ENCODE measurements at regions not wholly inside any gene's neighbourhood (a gene's known extent, or its start where the extent isn't known, plus 50 kb on each side); places are given as distances from the start of the nearest gene placed in this dataset.

DNA sequence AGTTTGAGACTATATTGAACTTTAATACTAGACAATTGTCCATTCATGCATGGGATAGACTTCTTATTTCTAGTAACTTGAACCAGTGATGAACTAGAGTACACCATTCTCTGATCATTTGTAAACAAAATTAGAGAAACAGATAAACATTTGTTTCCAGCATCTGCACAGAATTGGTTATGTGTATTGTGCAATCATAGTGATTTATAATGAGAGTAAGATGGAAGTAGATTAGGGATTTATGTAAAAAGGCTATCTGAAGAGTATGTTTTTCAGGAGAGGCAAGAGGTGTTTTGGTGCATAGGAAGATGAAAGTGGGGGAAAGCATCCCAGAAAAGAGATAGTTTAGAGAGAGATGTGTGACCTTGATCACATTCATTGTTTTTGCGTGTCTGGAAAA, 695.0 kb downstream of the SQOR start:
- DNase-seq: no peak

DNA sequence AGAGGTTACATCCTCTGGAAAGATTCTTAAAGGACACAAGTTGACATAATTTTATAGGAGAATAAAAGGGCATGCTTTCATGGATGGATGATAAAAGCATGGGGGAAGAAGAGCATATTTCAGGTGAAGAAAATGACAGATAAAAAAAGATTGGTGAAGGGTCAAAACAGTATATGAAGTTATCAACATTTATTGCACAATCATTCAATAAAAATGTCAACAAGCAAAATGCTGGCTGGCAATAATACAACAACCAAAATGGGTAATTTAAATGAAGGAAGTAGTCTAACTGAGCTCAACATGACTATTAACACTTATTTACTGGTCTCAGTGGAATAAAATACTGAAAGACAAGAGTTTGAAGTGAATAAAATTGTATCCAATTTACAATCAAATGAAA, 696.7 kb downstream of the SQOR start:
- DNase-seq: no peak

DNA sequence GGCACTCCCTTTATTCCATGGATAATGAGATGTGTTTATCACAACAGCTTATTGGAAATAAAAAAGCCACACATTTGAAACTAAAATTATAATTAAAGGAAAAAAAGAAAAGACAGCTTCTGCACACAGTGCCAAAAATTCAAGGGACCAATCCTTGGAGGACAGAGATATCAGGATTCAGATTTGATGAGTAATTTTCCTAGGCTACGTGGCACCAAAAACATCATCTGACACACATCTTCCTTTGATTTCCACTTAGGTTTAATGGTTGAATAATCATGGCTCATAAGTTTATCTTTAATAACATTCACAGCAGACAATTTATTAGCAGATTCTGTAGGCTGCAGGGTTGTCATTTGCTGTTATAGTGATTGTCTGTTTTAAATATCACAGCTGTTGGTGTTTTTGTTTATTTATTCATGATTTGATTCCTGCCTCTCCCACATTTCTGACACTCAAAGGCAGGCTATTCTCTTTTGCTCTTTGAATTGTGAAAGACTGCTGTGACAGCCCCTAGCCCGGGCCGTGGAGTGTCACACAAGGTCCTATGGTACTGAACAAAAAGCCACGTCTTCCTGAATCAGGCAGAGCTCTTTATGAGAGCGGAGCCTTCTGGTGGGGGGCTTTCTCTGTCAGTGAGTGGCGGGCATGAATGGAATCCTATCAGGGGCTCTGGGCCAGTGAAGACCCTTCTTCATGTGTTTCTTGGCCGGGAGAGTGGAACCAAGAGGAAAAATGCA, 708.5 kb downstream of the SQOR start:
- DNase-seq: no peak

DNA sequence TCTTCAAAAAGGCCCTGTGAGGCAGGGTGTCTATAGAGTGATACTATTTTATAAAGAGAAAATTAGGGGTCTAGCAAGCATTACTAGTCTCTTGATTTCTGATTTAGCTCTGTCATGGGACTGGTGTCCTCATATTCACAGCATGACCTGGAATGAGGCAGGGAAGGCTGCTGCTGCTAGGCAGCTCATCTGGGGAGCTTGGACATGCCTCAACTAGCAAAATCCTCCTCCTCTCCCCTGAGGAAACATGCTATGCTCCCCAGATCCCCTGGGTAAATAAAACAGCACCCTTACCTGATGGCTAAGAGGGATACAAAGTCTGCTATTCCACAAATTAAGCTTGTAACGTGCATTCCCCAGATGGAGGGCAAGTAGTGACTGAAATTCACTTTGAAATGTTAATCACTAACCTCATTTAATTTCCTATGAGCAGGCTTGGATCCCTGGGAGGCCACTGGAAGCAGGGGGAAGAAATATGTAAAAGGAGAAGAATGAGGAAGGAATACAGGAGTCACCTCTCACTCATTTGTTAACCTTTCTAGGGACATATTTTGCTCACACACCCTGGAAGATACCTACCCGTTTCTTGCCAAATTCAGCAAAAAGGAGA, 709.4 kb downstream of the SQOR start:
- no peak for DNase-seq

DNA sequence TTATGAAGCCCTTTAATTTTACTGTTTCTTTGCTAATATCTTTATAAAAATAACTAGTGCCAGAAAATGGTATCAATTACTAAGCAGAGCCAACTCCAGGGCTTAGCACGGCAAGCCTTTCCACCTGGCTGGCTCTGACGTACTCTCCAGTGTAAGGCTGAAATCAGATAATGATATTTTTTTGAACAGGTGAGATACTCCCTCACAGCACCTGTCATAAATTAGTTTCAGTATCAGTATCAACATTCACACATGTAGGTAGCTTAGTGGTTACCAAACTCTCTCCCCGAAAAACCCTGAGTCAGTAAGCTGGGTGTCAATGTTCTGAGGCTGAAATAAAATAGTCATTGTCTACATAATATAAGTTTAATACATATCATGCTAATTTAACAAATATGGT, 710.1 kb downstream of the SQOR start:
- DNase-seq: no peak

DNA sequence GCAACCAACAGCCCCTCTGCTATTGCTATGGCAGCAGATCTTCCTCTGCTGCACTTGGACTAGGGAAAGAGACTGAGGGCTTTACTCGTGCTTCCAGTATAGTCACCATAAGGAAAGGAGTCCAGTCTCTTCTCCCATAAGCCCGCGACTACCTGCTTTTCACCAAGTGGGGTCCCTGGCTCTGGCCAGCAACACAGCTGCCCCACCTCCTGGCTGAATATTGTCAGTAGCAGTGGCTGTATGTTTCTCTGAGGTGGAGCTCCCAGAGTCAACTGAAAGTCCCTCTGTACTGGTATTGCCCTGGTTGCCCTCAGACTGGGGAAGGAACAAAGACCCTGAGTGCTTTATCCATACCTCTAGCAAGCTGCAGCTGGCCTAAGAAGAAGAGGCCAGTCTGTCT, 719.6 kb downstream of the SQOR start:
- DNase-seq: no peak

DNA sequence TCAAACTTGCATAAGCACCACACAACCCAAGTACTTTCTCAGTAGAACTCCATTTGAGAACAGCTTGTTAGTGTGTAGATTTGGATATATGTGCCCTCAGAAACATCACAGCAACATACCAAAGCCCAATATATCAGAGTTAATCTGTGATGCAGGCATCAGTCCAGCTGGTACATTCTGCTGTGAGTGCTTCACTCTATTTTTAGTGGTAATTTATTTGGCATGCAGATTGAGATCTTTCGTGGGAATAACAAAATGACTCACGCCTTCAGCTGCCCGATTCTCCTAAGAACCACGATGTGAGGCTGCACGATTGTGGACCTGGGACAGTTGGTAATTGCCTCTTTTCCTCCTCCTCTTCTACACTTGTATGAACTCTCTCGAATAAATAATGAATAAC, 730.7 kb downstream of the SQOR start:
- no peak for DNase-seq

DNA sequence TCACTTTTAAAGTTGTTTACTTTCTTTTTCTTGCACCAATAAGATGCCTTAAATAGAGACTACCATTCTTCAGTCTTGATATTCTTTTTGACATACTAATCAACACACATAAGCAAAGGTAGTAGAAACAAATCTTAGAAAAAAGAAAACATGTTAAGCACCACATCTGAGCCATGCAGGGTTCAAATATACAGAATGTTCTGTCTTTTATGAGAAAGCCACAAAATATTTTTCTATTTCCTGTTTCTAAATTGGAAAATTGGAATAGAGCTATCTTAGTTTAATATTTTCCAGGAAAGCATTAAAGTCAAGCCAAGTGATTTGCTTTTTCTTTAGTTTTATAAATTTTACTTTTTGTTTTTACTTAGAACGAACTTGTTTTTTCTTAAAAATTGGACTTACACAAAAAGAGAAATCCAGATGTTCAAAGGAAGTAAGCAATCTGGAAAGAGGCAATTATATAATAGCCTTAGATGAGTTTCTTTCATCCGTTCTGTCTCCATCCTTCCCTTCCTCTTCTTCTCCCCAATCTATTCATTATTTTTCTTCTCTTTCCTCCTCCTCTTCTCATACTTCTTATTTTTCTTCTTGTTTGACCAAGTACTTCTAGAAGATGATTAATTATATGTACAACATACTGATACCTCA, 731.7 kb downstream of the SQOR start:
- no peak for DNase-seq

DNA sequence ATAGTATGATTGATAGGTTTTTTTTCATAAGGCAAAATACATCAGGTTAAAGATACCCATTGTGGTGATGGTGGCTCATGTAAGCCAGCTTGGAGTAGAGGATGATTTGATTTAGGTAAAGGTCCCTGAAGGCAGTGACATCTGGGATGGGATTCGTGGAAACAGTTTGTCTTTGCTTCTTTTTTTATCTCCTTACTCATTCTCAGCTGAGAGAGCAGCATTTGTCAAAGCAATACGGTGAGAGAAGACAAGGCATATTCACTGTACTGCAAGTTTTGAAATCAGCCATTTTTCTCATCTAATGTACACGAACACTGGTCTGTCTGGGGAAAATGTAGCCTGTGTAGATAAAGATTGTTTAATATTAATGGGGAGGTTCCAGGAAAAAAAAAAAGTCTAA, 749.1 kb downstream of the SQOR start:
- DNase-seq: no peak

DNA sequence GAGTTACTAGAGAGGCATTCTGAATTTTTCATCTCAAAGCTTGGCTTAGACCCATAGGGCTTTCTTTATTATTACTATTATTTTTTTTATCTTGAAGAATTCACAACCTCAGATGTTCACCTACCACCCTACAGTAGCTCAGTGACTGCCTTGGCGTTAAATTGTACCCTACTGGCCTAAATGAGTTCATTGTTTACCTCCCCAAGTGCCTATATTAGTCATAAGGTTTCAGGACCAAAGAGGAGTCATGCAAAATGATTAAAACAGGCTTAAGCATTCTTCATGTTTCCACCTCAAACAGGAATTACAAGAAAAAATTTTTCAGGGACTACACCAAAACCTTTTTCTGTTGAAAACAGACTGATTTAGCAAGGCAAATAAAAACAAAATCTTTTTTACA, 751.5 kb downstream of the SQOR start:
- no peak for DNase-seq

DNA sequence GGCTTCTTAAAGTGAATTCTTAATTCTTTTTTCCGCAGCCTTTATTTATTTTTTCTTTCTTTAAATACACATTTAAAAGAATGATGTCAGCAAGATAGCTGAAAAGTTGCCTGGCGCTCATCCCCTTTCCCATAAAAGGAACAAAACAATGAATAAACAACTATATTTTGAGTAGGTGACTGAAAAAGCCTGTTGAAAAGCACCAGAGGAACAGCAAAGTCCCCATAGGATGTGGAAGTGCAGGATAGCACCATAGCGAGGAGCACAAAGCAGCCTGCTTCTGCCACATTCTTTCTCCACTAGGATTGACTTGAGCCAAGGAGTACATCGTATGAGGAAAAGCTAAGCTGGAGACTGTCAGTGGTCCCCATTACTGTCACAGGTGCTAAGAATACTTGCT, 754.9 kb downstream of the SQOR start:
- no peak for DNase-seq

DNA sequence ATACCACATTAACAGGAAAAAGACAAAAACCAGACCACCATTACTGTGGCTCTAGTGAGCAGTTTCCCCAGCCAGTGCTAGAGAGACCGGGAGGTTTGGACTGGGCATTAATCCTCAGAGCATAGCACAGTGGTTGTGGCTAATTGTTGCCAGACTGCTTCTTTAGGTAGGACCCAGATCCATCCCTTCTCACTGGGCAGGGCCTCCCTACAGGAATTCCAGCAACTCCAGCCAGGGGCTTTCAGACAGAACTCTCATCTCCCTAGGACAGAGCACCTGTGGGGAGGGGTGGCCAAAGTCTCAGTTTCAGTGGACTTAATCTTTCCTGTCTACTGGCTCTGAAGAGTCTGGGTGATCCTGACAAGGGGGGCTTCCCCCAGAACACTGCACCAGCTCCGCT, 759.6 kb downstream of the SQOR start:
- DNase-seq: no peak

DNA sequence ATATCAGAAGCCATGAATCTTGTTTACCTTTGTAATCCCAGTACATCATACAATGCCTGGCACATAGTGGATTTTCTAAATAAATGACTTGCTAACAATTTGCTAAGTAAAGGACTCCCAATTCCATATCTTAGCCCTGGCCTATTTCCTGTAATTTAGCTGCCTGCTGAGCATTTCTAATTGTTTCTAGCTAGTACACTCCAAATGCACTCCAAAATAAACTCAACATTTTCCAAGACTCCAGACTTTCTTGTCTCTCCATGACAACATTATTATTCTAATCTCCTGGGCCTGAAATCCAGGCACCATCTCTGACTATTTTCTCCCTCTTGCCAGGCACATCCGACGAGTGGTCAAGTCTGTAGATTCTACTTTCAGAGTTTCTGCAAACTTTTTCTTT, 773.5 kb downstream of the SQOR start:
- DNase-seq: no peak

DNA sequence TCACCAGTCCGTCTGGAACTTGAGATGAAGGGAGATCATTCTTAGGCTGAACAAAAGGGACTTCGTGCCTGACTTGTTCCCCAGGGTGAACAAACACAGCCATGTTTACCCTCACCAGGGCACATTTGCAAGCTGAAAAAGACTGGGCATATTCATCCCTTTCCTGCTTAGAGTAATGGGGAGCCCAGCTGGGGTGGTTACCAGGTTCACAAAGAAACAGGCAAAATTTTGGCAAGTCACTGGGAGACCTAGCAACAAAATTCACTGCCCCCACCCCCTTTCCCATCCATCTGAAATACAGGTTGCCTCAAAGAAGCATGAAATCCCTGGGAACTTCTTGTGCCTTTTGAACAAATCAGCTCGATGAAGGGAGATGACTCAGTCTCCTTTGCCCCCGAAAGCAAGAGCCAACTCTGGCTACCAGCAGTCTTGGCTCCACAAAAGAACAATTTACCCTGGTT, 775.0 kb downstream of the SQOR start:
- no peak for DNase-seq

DNA sequence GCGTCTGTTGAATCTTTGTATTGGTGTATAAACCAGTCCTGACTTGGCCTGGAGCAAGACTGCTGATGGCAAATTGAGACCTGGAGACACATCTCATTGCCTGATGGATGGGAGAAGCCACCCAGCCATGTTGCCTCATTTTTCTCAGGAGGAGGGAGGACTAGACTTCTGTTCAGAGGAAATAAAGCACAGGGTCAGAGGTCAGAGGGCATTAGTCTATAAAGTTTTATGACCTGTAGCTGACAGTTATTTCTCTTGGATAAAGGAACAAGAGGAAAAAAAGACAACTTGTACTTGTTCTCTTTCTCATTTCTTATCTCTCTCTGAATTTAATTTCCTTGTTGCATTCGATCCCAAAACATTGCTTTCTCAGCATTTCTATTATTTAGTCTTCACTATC, 775.9 kb downstream of the SQOR start:
- no peak for DNase-seq

DNA sequence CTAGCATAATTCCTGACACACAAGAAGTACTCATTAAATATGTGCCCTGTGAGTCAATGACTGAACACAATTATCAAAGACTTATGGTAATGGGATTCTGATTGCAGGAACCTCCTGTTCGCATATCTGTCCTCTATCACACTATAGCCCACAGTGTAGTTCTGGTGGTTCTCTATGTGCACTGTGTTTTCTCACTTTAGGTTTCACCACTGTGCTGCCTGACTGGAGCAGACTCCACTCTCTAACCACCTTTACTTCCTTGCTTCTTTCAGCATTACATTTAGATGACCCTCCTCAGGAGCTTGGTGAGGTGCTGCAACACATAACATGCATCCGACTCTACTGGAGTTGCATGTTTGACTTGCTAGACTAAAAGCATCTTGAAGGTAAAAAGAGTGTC, 777.1 kb downstream of the SQOR start:
- DNase-seq: no peak

DNA sequence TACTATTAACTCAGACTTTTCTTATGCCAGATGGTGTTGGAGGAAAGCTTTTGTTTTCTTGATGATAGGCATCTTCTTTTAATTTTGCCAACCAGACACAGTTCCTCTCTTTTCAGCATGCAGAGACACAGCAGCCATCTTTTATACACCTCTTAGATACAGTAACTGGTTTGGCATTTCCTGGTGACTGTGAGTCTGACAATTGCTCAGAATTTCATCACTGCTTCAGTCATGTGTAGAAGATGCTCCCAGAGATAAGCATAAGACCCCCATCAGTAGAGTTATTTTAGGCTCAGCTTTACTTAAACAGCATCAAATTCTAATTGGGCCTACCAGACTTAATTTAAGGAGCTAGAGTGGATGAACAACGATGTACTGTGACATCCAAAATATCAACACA, 779.0 kb downstream of the SQOR start:
- no peak for DNase-seq

DNA sequence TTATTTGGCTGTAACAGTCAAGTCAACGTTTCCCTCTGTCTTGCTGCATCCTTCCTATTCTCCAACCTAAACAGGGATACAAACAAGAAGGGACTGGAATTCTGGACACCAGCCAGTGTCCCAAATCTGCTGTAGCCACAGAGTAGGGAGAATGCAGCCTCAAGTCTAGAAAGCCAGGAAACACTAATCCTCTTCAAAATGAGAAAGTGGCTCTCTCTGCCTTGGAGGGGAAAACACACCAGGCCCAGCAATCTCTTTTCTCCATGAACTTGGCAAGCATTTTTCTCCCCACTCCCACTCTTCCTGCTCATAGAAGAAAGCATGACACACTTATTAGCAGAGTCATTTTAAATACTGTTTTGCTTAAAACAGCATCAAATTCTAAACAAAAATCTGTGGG, 781.7 kb downstream of the SQOR start:
- DNase-seq: no peak

DNA sequence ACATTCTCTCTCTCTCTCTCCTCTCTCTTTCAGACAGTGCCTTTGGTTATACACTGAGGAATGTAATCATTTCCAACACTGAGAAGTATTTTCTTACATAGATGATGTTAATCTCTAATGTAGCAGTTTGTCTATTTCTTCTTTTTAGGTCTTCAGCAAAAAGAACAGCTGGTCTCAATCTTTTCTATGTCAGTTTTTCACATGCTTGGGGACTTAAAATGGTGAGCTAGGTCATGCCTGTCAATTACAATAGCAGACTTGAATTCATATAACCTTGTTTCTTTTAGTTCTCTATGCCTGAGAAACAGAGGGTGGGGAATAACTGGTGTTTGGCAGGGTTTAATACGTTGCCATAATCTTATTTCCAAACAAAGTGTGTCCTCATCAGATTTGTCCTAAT, 786.2 kb downstream of the SQOR start:
- no peak for DNase-seq

DNA sequence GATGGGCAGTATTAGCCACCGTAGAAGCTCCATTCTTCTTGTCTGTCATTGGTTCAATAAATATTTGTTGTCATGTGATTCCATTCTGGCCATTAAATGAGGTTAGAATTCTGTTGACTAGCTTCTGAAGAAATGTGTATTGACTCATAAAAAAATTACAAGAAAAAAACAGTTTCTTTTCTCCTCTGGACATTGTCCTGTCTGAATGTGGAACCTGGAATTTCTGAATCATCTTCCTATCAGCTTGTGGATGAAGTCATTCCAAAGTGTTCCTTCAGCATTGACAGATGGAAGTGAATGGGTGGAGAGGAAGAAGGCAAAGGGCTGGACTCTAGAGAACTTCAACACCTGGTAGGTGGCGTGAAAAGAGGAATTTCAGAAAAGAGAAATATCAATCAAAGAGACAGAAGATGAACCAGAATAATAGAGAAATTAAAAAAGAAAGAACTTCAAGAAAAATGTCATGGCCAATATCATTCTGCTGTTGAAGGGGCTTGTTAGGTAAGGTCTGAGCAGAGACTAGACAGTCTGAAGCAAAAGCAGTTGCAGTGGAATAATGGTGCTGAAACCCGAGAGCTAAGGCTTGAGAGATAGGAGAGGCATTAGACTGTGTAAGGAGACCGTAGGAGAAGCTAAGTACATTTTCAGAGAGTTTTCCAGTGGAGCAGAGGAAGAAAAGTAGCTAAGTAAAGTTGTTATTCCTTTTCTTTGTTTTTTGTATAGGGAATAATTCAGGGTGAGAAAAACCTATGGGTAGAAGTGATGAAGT, 806.6 kb downstream of the SQOR start:
- no peak for DNase-seq

DNA sequence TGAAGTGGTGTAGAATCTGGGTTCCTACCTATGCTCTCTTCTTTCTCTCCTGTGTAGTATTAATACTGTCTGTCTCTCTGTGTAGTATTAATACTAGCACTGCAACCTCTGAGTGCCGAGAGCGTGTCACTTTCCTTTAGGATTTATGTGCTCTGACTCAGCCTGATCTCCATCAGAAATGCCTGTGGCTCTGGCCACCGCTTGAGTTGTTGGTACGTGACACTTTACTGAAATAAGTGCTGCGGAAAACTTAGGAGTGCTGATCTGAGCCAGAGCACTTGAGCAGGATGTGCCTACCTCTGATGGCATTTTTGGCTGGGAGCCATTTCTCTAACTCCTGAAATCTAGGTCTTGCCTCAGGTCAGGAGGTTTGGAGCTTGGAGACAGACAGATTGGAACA, 807.4 kb downstream of the SQOR start:
- DNase-seq: no peak

DNA sequence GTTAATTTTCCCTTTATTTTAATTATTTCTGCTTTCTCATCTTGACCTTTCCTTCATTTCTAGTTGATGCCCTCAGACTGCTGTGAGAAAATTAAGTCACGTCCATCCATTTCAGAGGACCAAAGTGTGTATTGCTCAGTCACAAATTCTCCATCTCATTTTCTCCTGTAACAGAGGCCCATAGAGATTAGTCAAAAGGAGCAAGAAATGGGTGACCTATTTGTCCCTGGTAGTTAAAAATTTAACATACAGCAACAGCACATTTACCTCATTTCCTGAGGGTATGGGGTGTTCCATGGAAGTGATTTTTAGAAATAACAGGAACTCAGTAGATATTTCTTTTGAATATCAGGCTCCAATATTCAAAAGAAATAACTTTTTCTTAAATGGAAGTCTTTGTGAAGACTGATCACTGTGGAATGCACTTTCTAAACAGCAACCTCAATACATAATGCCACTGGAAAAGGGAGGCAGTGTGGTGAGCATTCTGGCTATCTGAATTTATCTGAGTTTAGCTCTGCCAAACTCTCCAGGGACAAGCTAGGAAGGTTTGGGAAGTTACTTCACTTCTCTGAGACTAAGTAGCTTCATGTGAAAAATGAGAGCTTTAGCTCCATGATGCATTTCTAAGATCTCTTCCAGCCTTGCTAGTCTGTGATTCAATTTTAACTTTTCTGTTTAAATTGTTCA, 808.2 kb downstream of the SQOR start:
- DNase-seq: no peak

Measured in suppressor macrophage treated with lipopolysaccharide for 4 hours (primary cell).